Upper lobe of right lung (tissue), 1 donor: ENCODE measurements at regions not wholly inside any gene's neighbourhood (a gene's known extent, or its start where the extent isn't known, plus 50 kb on each side); places are given as distances from the start of the nearest gene placed in this dataset.
"Not testable (repeated sequence)": the region's sequence is repeated elsewhere in the genome, so short reads cannot be mapped to it uniquely, and the experiment has no call there.

Source experiments
- ATAC-seq: fragments of 200-7000 bp; cut with Tn5 transposase; one replicate; pipeline ENCODE4 v1.9.1; 2020; ENCODE audit warnings: mild to moderate bottlenecking, moderate library complexity
- DNase-seq: peaks from one replicate; pipeline ENCODE4 v3.0.0-alpha.2; 2020
- H3K27ac ChIP-seq: fragments of 200-600 bp; one replicate; pipeline ENCODE4 v1.8.0; 2022
- H3K27me3 ChIP-seq: fragments of 200-600 bp; one replicate; pipeline ENCODE4 v1.8.0; 2022; ENCODE audit warnings: mild to moderate bottlenecking
- H3K36me3 ChIP-seq: fragments of 200-600 bp; one replicate; pipeline ENCODE4 v1.8.0; 2022
- H3K4me1 ChIP-seq: fragments of 200-600 bp; one replicate; pipeline ENCODE4 v1.8.0; 2022
- H3K4me3 ChIP-seq: fragments of 200-600 bp; one replicate; pipeline ENCODE4 v1.8.0; 2022; ENCODE audit warnings: mild to moderate bottlenecking
- H3K9me3 ChIP-seq: fragments of 200-600 bp; one replicate; pipeline ENCODE4 v1.8.0; 2022
- CTCF ChIP-seq: fragments of 200-600 bp; IDR thresholded peaks from one replicate; pipeline ENCODE4 v1.8.0; 2022; ENCODE audit warnings: antibody characterized with exemption
- intact Hi-C: fragments of 100-400 bp; cut with DNase I; formaldehyde crosslinking; loops from one replicate; pipeline ENCODE4 v1.11.0; 2022
- donor health status: DM: no; HTN: yes; CAD: no; lungs with severe emphysema.

- H3K4me1 ChIP-seq, result no peaks in the 10 kb centered on the region
- ATAC-seq, result no peak
- no peak overlapping the region for H3K27ac ChIP-seq
- intact Hi-C loops, result no loop called here
- H3K27me3 ChIP-seq, result no peaks in the 10 kb centered on the region
- H3K4me3 ChIP-seq, result no peak overlapping the region
- no peaks in the 10 kb centered on the region for H3K36me3 ChIP-seq
- no peak for TF ChIP-seq CTCF
- H3K9me3 ChIP-seq, result no peaks in the 10 kb centered on the region
- DNase-seq, result no peak
These were observed 365.6 kb upstream of the EDA2R start for GRCh38 chrX:67004451-67004850.

DNA sequence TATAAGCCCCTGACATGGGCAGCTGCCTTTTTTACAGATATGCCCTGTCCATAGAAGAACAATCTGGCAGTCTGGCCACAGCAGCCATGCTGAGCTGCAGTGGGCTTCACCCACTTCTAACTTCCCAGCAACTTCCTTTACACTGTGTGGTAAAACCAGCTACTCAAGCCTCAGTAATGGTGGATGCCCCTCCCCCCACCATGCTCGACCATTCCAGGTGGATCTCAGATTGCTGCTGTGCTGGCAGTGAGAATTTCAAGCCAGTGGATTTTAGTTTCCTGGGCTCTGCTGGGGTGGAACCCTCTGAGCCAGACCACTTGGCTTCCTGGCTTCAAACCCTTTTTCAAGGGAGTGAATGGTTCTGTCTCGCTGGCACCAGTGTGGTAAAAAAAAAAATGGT lies 355.9 kb upstream of the EDA2R start:
- no peak for ATAC-seq
- H3K27me3 ChIP-seq, result no peaks in the 10 kb centered on the region
- H3K27ac ChIP-seq, result no peak overlapping the region
- TF ChIP-seq CTCF, result no peak
- H3K4me3 ChIP-seq, result no peak overlapping the region
- no peaks in the 10 kb centered on the region for H3K9me3 ChIP-seq
- no peak for DNase-seq
- H3K36me3 ChIP-seq, result no peaks in the 10 kb centered on the region
- H3K4me1 ChIP-seq, result no peaks in the 10 kb centered on the region
- intact Hi-C loops, result no loop called here

- intact Hi-C loops, ATAC-seq, H3K36me3 ChIP-seq, DNase-seq, H3K27ac ChIP-seq, H3K9me3 ChIP-seq, H3K4me3 ChIP-seq, H3K4me1 ChIP-seq, H3K27me3 ChIP-seq: not testable (repeated sequence)
These were observed 353.2 kb upstream of the EDA2R start for GRCh38 chrX:66992077-66992476.

- Histone ChIP-seq H3K27me3 (no peaks in the 10 kb centered on the region), H3K4me3 (no peak overlapping the region), H3K9me3 (no peaks in the 10 kb centered on the region), H3K36me3 (no peaks in the 10 kb centered on the region), H3K4me1 (no peaks in the 10 kb centered on the region), H3K27ac (no peak overlapping the region)
- no peak for DNase-seq
- intact Hi-C loops, result no loop called here
- ATAC-seq, result no peak
- no peak for TF ChIP-seq CTCF
These were observed 349.5 kb upstream of the EDA2R start for GRCh38 chrX:66988331-66988730.

GRCh38 chrX:66961665-66962064 lies 322.8 kb upstream of the EDA2R start:
- H3K4me3 ChIP-seq, result no peak overlapping the region
- intact Hi-C loops, result no loop called here
- DNase-seq (no peak), ATAC-seq (no peak)
- H3K9me3 ChIP-seq, result no peaks in the 10 kb centered on the region
- no peaks in the 10 kb centered on the region for H3K36me3 ChIP-seq
- no peak for TF ChIP-seq CTCF
- H3K27ac ChIP-seq, result no peak overlapping the region
- H3K27me3 ChIP-seq, result no peaks in the 10 kb centered on the region
- no peaks in the 10 kb centered on the region for H3K4me1 ChIP-seq

DNA sequence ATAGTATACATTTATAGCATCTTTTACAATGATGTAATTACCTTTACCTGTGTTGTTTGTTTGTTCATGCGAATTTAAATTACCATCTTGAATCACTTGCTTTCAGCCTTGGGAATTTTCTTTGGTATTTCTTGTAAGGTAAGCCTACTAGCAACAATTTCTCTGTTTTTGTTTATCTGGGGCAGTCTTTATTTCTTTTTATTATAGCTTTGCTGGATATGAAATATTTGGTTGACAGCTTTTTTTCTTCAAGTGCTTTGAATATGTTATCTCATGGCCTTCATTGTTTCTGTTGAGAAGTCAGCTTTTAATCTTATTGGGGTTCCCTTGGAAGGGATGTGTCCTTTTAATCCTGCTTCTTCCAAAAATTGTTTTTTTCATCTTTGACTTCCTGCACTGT lies 292.8 kb upstream of the EDA2R start:
- Histone ChIP-seq H3K27me3 (no peaks in the 10 kb centered on the region), H3K27ac (no peak overlapping the region), H3K4me1 (no peaks in the 10 kb centered on the region), H3K9me3 (no peaks in the 10 kb centered on the region), H3K36me3 (no peaks in the 10 kb centered on the region), H3K4me3 (no peak overlapping the region)
- intact Hi-C loops, result no loop called here
- no peak for TF ChIP-seq CTCF
- DNase-seq (no peak), ATAC-seq (no peak)

DNA sequence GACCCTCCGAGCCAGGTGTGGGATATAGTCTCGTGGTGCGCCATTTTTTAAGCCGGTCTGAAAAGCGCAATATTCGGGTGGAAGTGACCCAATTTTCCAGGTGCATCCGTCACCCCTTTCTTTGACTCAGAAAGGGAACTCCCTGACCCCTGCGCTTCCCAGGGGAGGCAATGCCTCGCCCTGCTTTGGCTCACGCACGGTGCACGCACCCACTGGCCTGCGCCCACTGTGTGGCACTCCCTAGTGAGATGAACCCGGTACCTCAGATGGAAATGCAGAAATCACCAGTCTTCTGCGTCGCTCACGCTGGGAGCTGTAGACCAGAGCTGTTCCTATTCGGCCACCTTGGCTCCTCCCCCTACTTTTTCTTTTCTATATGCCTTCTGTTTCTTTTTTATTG lies 291.6 kb upstream of the EDA2R start:
- H3K4me1 ChIP-seq, H3K36me3 ChIP-seq, H3K27me3 ChIP-seq, intact Hi-C loops, ATAC-seq, H3K4me3 ChIP-seq, H3K27ac ChIP-seq, H3K9me3 ChIP-seq, DNase-seq: not testable (repeated sequence)
